Fibroblast of lung (primary cell): ENCODE measurements at regions not wholly inside any gene's neighbourhood (a gene's known extent, or its start where the extent isn't known, plus 50 kb on each side); places are given as distances from the start of the nearest gene placed in this dataset.

Source experiments
- DNase-seq, 2 donors: peaks; one replicate each; pipeline versions ENCODE4 v3.0.0 to v3.0.0-alpha.2; 2010; ENCODE audit warnings: low read depth in 2 of 2
- H2AFZ ChIP-seq: 2 replicates; pipeline ENCODE4 v1.5.1; 2012; ENCODE audit warnings: low read length, control low read depth, inconsistent platforms
- H3K27ac ChIP-seq: 2 replicates; pipeline ENCODE4 v1.5.1; 2011; ENCODE audit warnings: low read length, control low read depth; ENCODE audit not compliant: insufficient read depth
- H3K27me3 ChIP-seq: 2 replicates; pipeline ENCODE4 v1.5.1; 2011; ENCODE audit warnings: mild to moderate bottlenecking, low read length; ENCODE audit not compliant: control insufficient read depth, insufficient read depth
- H3K36me3 ChIP-seq: 2 replicates; pipeline ENCODE4 v1.5.1; 2011; ENCODE audit warnings: low read length; ENCODE audit not compliant: control insufficient read depth, insufficient read depth
- H3K4me1 ChIP-seq: 2 replicates; pipeline ENCODE4 v1.5.1; 2011; ENCODE audit warnings: low read length; ENCODE audit not compliant: control insufficient read depth, insufficient read depth; ENCODE audit errors: extremely low read depth
- H3K4me2 ChIP-seq: 2 replicates; pipeline ENCODE4 v1.5.1; 2011; ENCODE audit warnings: low read length, control low read depth; ENCODE audit not compliant: insufficient read depth; ENCODE audit errors: extremely low read depth
- H3K4me3 ChIP-seq, 4 experiments: fragments of 200-600 bp in 1 of 4; sonication (generic) in 1 of 4; replicated peaks in 1 of 4; 2 replicates each; pipeline ENCODE4 v1.5.1; 2011 to 2016; ENCODE audit warnings: low read length in 4 of 4, low read depth in 3 of 4, mild to moderate bottlenecking in 3 of 4, control low read depth in 2 of 4, inconsistent platforms in 1 of 4, mixed read lengths in 1 of 4; ENCODE audit not compliant: insufficient read depth in 1 of 4; ENCODE audit errors: control extremely low read depth in 1 of 4
- H3K79me2 ChIP-seq: 2 replicates; pipeline ENCODE4 v1.5.1; 2012; ENCODE audit warnings: mild to moderate bottlenecking, low read length, inconsistent platforms; ENCODE audit not compliant: control insufficient read depth, insufficient read depth
- H3K9ac ChIP-seq: 2 replicates; pipeline ENCODE4 v1.5.1; 2011; ENCODE audit warnings: mild to moderate bottlenecking, low read length, control low read depth; ENCODE audit not compliant: insufficient read depth
- H3K9me3 ChIP-seq: 2 replicates; pipeline ENCODE4 v1.5.1; 2012; ENCODE audit warnings: low read depth, low read length; ENCODE audit not compliant: control insufficient read depth, insufficient read depth
- H4K20me1 ChIP-seq: 2 replicates; pipeline ENCODE4 v1.5.1; 2011; ENCODE audit warnings: low read length; ENCODE audit not compliant: control insufficient read depth, insufficient read depth; ENCODE audit errors: extremely low read depth
- EZH2 ChIP-seq: IDR thresholded peaks from 2 replicates; pipeline ENCODE4 v1.5.1; 2012; ENCODE audit warnings: low read length, control low read depth, mild to moderate bottlenecking; ENCODE audit errors: missing control alignments
- TF ChIP-seq, protein P1 (sequence below), 2 donors: IDR thresholded peaks in 1 of 2; conservative IDR thresholded peaks in 1 of 2; 1 replicate in 1 of 2; 2 replicates in 1 of 2; pipeline ENCODE4 v1.5.1; 2011 to 2012; ENCODE audit warnings: low read length in 2 of 2, control low read depth in 1 of 2, inconsistent platforms in 1 of 2, low read depth in 1 of 2, mild to moderate bottlenecking in 1 of 2

DNA sequence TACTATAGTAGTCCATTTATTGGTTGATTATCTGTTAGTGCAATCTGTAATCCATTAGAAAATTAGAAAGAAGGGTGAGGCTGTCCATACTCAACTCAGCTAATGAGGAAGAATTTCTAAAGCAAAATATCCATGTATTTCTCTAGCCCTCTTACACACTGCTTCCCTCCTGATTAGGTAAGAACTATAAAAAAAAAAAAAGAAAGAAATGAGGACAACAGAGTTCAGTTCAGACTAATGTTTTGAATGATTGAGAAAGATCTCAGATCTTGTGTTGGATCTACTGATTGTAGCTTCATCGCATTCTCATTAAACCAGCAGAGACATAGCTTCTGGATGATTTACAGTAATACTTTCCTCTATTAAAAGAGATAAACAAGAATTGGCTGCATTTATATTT, 233.3 kb downstream of the KLF5 start:
- H3K4me2 ChIP-seq: no peak overlapping the region
- no peaks in the 10 kb centered on the region for H3K9me3 ChIP-seq
- DNase-seq: no peak
- H3K36me3 ChIP-seq: no peaks in the 10 kb centered on the region
- no peaks in the 10 kb centered on the region for H3K27me3 ChIP-seq
- TF ChIP-seq, protein P1, sequence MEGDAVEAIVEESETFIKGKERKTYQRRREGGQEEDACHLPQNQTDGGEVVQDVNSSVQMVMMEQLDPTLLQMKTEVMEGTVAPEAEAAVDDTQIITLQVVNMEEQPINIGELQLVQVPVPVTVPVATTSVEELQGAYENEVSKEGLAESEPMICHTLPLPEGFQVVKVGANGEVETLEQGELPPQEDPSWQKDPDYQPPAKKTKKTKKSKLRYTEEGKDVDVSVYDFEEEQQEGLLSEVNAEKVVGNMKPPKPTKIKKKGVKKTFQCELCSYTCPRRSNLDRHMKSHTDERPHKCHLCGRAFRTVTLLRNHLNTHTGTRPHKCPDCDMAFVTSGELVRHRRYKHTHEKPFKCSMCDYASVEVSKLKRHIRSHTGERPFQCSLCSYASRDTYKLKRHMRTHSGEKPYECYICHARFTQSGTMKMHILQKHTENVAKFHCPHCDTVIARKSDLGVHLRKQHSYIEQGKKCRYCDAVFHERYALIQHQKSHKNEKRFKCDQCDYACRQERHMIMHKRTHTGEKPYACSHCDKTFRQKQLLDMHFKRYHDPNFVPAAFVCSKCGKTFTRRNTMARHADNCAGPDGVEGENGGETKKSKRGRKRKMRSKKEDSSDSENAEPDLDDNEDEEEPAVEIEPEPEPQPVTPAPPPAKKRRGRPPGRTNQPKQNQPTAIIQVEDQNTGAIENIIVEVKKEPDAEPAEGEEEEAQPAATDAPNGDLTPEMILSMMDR (conservative IDR thresholded peaks at IDR 0.05 in 1 of 2, IDR thresholded peaks at IDR 0.05 in 1 of 2; ENCODE audit: low read depth in 1 of 2, low read length in 2 of 2): no peak
- no peak for TF ChIP-seq EZH2
- H4K20me1 ChIP-seq: no peaks in the 10 kb centered on the region
- no peak overlapping the region for H3K9ac ChIP-seq
- H3K79me2 ChIP-seq: no peaks in the 10 kb centered on the region
- H3K4me3 ChIP-seq: no peak overlapping the region
- no peak overlapping the region for H2AFZ ChIP-seq
- no peak overlapping the region for H3K27ac ChIP-seq
- H3K4me1 ChIP-seq: no peaks in the 10 kb centered on the region

DNA sequence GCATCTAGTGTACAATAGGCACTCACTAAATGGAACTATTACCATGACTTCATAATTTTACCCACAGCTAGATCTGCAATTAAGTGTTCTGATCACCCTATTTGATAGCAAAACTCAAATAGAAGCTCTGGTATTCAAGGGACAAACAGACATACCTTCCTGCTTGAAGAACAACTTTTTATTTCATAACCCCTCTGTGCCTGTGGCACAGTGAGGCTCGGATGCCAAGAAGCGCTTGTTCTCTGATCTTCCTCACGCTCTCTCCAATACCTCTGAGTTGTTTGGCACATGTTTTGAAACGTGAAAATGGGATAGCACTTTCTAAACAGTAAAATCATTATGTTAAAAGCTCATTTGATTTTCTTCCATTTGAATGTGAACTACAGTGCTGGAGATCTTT, 232.0 kb downstream of the KLF5 start:
- H3K9ac ChIP-seq: no peak overlapping the region
- no peaks in the 10 kb centered on the region for H3K79me2 ChIP-seq
- H3K4me1 ChIP-seq: no peaks in the 10 kb centered on the region
- no peak for DNase-seq
- H3K27me3 ChIP-seq: no peaks in the 10 kb centered on the region
- no peaks in the 10 kb centered on the region for H3K9me3 ChIP-seq
- no peak overlapping the region for H3K4me3 ChIP-seq
- H3K36me3 ChIP-seq: no peaks in the 10 kb centered on the region
- no peak overlapping the region for H2AFZ ChIP-seq
- no peak overlapping the region for H3K27ac ChIP-seq
- no peaks in the 10 kb centered on the region for H4K20me1 ChIP-seq
- H3K4me2 ChIP-seq: no peak overlapping the region
- TF ChIP-seq, protein P1 (conservative IDR thresholded peaks at IDR 0.05 in 1 of 2, IDR thresholded peaks at IDR 0.05 in 1 of 2; ENCODE audit: low read depth in 1 of 2, low read length in 2 of 2): no peak
- no peak for TF ChIP-seq EZH2

DNA sequence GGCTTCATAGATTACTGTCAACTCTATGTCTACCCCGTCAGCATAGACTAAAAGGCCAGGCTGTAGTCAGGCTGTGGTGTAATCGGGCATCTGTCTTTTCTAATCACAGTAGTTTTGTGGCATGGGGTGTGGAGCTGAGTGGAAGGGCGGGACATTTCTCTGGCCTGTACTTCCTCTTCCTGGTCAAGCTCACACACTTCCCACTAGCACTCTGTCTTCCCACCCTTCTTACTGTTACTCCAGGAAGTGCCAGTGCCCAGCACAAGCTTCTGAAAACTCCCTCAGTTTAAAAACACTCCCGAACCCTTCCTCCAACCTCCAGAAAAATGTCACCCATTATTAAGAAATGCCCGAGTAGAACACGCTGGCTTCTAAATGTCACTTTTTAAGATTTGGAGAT, 229.8 kb downstream of the KLF5 start:
- no peak for DNase-seq
- Histone ChIP-seq H3K4me2 (no peak overlapping the region), H3K4me1 (no peaks in the 10 kb centered on the region), H3K79me2 (no peaks in the 10 kb centered on the region), H3K9ac (no peak overlapping the region), H3K9me3 (no peaks in the 10 kb centered on the region), H3K36me3 (no peaks in the 10 kb centered on the region), H2AFZ (no peak overlapping the region), H3K27me3 (no peaks in the 10 kb centered on the region), H3K27ac (no peak overlapping the region), H4K20me1 (no peaks in the 10 kb centered on the region), H3K4me3 (no peak overlapping the region)
- TF ChIP-seq, protein P1 (conservative IDR thresholded peaks at IDR 0.05 in 1 of 2, IDR thresholded peaks at IDR 0.05 in 1 of 2; ENCODE audit: low read depth in 1 of 2, low read length in 2 of 2): no peak
- TF ChIP-seq EZH2: no peak
